ENCODE measurements at regions not wholly inside any gene's neighbourhood (a gene's known extent, or its start where the extent isn't known, plus 50 kb on each side); places are given as distances from the start of the nearest gene placed in this dataset.

- Histone ChIP-seq H3K36me3 (ENCODE audit: low read depth, missing control alignments) (no peaks in the 10 kb centered on the region), H3K4me1 (no peaks in the 10 kb centered on the region), H3K27me3 (no peaks in the 10 kb centered on the region), H3K9me3 (no peaks in the 10 kb centered on the region), H3K27ac (no peak overlapping the region), H3K4me3 (no peak overlapping the region)
- intact Hi-C loops (cut with DNase I; ENCODE audit: low total_unique reads) = no loop called here
- WGBS, 2 donors = 78 to 87% methylated on average over 3 of the region's 3 CpGs
- DNase-seq = no peak
- no peak for TF ChIP-seq POLR2A (IDR thresholded peaks at IDR 0.05)
- TF ChIP-seq CTCF (IDR thresholded peaks at IDR 0.05) = no peak
Measured at GRCh38 chr2:12054956-12055618, 308.7 kb downstream of the LPIN1 start.

- no peaks in the 10 kb centered on the region for H3K9me3 ChIP-seq
- H3K27ac ChIP-seq = no peak overlapping the region
- intact Hi-C loops (cut with DNase I; ENCODE audit: low total_unique reads) = no loop called here
- TF ChIP-seq POLR2A (IDR thresholded peaks at IDR 0.05) = no peak
- no peaks in the 10 kb centered on the region for H3K36me3 ChIP-seq (ENCODE audit: low read depth, missing control alignments)
- DNase-seq = no peak
- WGBS, 2 donors = 81 to 91% methylated on average over 12 of the region's 12 CpGs
- H3K27me3 ChIP-seq = no peaks in the 10 kb centered on the region
- no peak overlapping the region for H3K4me3 ChIP-seq
- H3K4me1 ChIP-seq = peaks cover 22% of the 10 kb centered on the region
Measured at GRCh38 chr2:12057436-12058166, 311.2 kb downstream of the LPIN1 start.

- Histone ChIP-seq H3K9me3 (no peaks in the 10 kb centered on the region), H3K36me3 (ENCODE audit: low read depth, missing control alignments) (no peaks in the 10 kb centered on the region), H3K4me3 (no peak overlapping the region), H3K4me1 (peaks cover 22% of the 10 kb centered on the region), H3K27me3 (no peaks in the 10 kb centered on the region), H3K27ac (no peak overlapping the region)
- no peak for TF ChIP-seq CTCF (IDR thresholded peaks at IDR 0.05)
- no peak for TF ChIP-seq POLR2A (IDR thresholded peaks at IDR 0.05)
- 71 to 79% methylated on average over 2 of the region's 2 CpGs for WGBS, 2 donors
- intact Hi-C loops (cut with DNase I; ENCODE audit: low total_unique reads) = no loop called here
- no peak for DNase-seq
Measured at GRCh38 chr2:12059616-12060441, 313.4 kb downstream of the LPIN1 start.

GRCh38 chr2:12060886-12061285, 314.5 kb downstream of the LPIN1 start:
- Histone ChIP-seq H3K4me1 (peaks cover 22% of the 10 kb centered on the region), H3K27me3 (no peaks in the 10 kb centered on the region), H3K4me3 (no peak overlapping the region), H3K36me3 (ENCODE audit: low read depth, missing control alignments) (no peaks in the 10 kb centered on the region), H3K9me3 (no peaks in the 10 kb centered on the region), H3K27ac (peak overlapping the region; percentile 48 to 53)
- WGBS, 2 donors = 43 to 53% methylated on average over 5 of the region's 5 CpGs
- intact Hi-C loops (cut with DNase I; ENCODE audit: low total_unique reads) = no loop called here
- DNase-seq = no peak
- TF ChIP-seq POLR2A (IDR thresholded peaks at IDR 0.05) (no peak), CTCF (IDR thresholded peaks at IDR 0.05) (no peak)
